Smooth muscle cell (in vitro differentiated cells): ENCODE measurements at regions not wholly inside any gene's neighbourhood (a gene's known extent, or its start where the extent isn't known, plus 50 kb on each side); places are given as distances from the start of the nearest gene placed in this dataset.

Experiments
- DNase-seq: peaks from one replicate; lab custom pipeline; 2025; ENCODE audit not compliant: unreplicated experiment; lab: John Stamatoyannopoulos, UW
- H2AFZ ChIP-seq: fragments of 200-600 bp; sonication (generic); 2 replicates; pipeline ENCODE4 v1.6.0; 2016; ENCODE audit warnings: antibody characterized with exemption, low read depth, mild to moderate bottlenecking
- H3F3A ChIP-seq: fragments of 200-600 bp; sonication (generic); 2 replicates; pipeline ENCODE4 v1.6.0; 2017; ENCODE audit warnings: antibody characterized with exemption, low read depth
- H3K27ac ChIP-seq: fragments of 200-600 bp; sonication (generic); 2 replicates; pipeline ENCODE4 v1.5.1; 2016; ENCODE audit warnings: low read depth, mild to moderate bottlenecking
- H3K27me3 ChIP-seq: fragments of 200-600 bp; sonication (generic); 2 replicates; pipeline ENCODE4 v1.6.1; 2016; ENCODE audit warnings: low read depth, mild to moderate bottlenecking
- H3K36me3 ChIP-seq: fragments of 200-600 bp; sonication (generic); 2 replicates; pipeline ENCODE4 v1.5.1; 2016; ENCODE audit warnings: low read depth
- H3K4me1 ChIP-seq: fragments of 200-600 bp; sonication (generic); 2 replicates; pipeline ENCODE4 v1.5.1; 2016; ENCODE audit warnings: low read depth
- H3K4me2 ChIP-seq: fragments of 200-600 bp; sonication (generic); 2 replicates; pipeline ENCODE4 v1.6.0; 2016; ENCODE audit warnings: mild to moderate bottlenecking
- H3K4me3 ChIP-seq: fragments of 200-600 bp; sonication (generic); 2 replicates; pipeline ENCODE4 v1.5.1; 2016; ENCODE audit warnings: mild to moderate bottlenecking
- H3K79me2 ChIP-seq: fragments of 200-600 bp; sonication (generic); 2 replicates; pipeline ENCODE4 v1.6.0; 2016; ENCODE audit warnings: low read depth, mild to moderate bottlenecking
- H3K9ac ChIP-seq: fragments of 200-600 bp; sonication (generic); 2 replicates; pipeline ENCODE4 v1.6.0; 2016; ENCODE audit warnings: low read depth
- H3K9me3 ChIP-seq: fragments of 200-600 bp; sonication (generic); replicated peaks from 2 replicates; pipeline ENCODE4 v1.5.1; 2016; ENCODE audit warnings: low read depth
- H4K20me1 ChIP-seq: fragments of 200-600 bp; sonication (generic); 2 replicates; pipeline ENCODE4 v1.6.0; 2016; ENCODE audit warnings: low read depth
- CTCF ChIP-seq: fragments of 200-600 bp; sonication (generic); IDR thresholded peaks from 2 replicates; pipeline ENCODE4 v1.5.1; 2017; ENCODE audit warnings: borderline replicate concordance, mild to moderate bottlenecking, antibody characterized with exemption; ENCODE audit not compliant: insufficient read depth, poor library complexity, severe bottlenecking
- WGBS: methylation state at CpG from one replicate; pipeline ENCODE4 v1.1.7; 2016; ENCODE audit warnings: low lambda C conversion rate; 5-methylcytosine and 5-hydroxymethylcytosine counted together

GRCh38 chr4:23484689-23485088 is 405.2 kb downstream of the PPARGC1A start:
- no peaks in the 10 kb centered on the region for H3K27me3 ChIP-seq
- no peak overlapping the region for H3K4me3 ChIP-seq

GRCh38 chr4:23483320-23483960 is 406.4 kb downstream of the PPARGC1A start:
- H3K4me2 ChIP-seq: no peak overlapping the region

More at GRCh38 chr4:23484689-23485088, 405.2 kb downstream of the PPARGC1A start:
- Histone ChIP-seq H3K36me3 (no peaks in the 10 kb centered on the region), H3K4me2 (no peak overlapping the region), H3K27ac (no peak overlapping the region), H3F3A (no peaks in the 10 kb centered on the region), H3K79me2 (no peaks in the 10 kb centered on the region), H3K9me3 (no peaks in the 10 kb centered on the region), H3K4me1 (peaks cover 7% of the 10 kb centered on the region), H2AFZ (no peak overlapping the region), H3K9ac (no peak overlapping the region), H4K20me1 (no peaks in the 10 kb centered on the region)
- DNase-seq: no peak
- WGBS: 10% methylated on average over 4 of the region's 4 CpGs
- TF ChIP-seq CTCF: no peak

GRCh38 chr4:23481566-23481965 is 408.3 kb downstream of the PPARGC1A start:
- Histone ChIP-seq H4K20me1 (no peaks in the 10 kb centered on the region), H3K27ac (no peak overlapping the region), H3K4me3 (no peak overlapping the region), H3K9ac (no peak overlapping the region), H3K79me2 (no peaks in the 10 kb centered on the region), H3F3A (no peaks in the 10 kb centered on the region), H3K4me2 (no peak overlapping the region), H3K4me1 (peaks cover 7% of the 10 kb centered on the region), H3K9me3 (no peaks in the 10 kb centered on the region), H2AFZ (no peak overlapping the region), H3K36me3 (no peaks in the 10 kb centered on the region), H3K27me3 (no peaks in the 10 kb centered on the region)
- no peak for TF ChIP-seq CTCF
- 98% methylated on average over 1 of the region's 1 CpG for WGBS
- DNase-seq: no peak

More at GRCh38 chr4:23483320-23483960, 406.4 kb downstream of the PPARGC1A start:
- H3K27me3 ChIP-seq: no peaks in the 10 kb centered on the region
- no peaks in the 10 kb centered on the region for H3K9me3 ChIP-seq
- H2AFZ ChIP-seq: no peak overlapping the region
- no peaks in the 10 kb centered on the region for H3F3A ChIP-seq
- H3K4me3 ChIP-seq: no peak overlapping the region
- H3K79me2 ChIP-seq: no peaks in the 10 kb centered on the region
- H3K27ac ChIP-seq: no peak overlapping the region
- no peaks in the 10 kb centered on the region for H3K36me3 ChIP-seq
- H4K20me1 ChIP-seq: no peaks in the 10 kb centered on the region
- 91% methylated on average over 5 of the region's 5 CpGs for WGBS
- H3K9ac ChIP-seq: no peak overlapping the region
- no peak for TF ChIP-seq CTCF
- H3K4me1 ChIP-seq: peaks cover 7% of the 10 kb centered on the region
- no peak for DNase-seq

- no peaks in the 10 kb centered on the region for H3K79me2 ChIP-seq
- no peaks in the 10 kb centered on the region for H3K4me1 ChIP-seq
- no peak for DNase-seq
- H3K27ac ChIP-seq: no peak overlapping the region
- H3K36me3 ChIP-seq: no peaks in the 10 kb centered on the region
- no peak overlapping the region for H2AFZ ChIP-seq
- H3K9ac ChIP-seq: no peak overlapping the region
- no peaks in the 10 kb centered on the region for H3K9me3 ChIP-seq
- no peaks in the 10 kb centered on the region for H3K27me3 ChIP-seq
- H4K20me1 ChIP-seq: no peaks in the 10 kb centered on the region
- no peak overlapping the region for H3K4me3 ChIP-seq
- TF ChIP-seq CTCF: no peak
- H3F3A ChIP-seq: no peaks in the 10 kb centered on the region
- no peak overlapping the region for H3K4me2 ChIP-seq
Observed at GRCh38 chr4:23477905-23478304, 411.9 kb downstream of the PPARGC1A start.
